WTC11 (cell line): ENCODE measurements at regions not wholly inside any gene's neighbourhood (a gene's known extent, or its start where the extent isn't known, plus 50 kb on each side); places are given as distances from the start of the nearest gene placed in this dataset.

Source experiments
- AFF4 ChIP-seq: sonication (generic); formaldehyde crosslinking; IDR thresholded peaks from 2 replicates; pipeline ENCODE4 v1.8.1; 2023; ENCODE audit warnings: mild to moderate bottlenecking, missing genetic modification reagents, borderline replicate concordance
- ATF3 ChIP-seq: sonication (generic); formaldehyde crosslinking; conservative IDR thresholded peaks from 2 replicates; pipeline ENCODE4 v1.8.1; 2022; ENCODE audit warnings: mild to moderate bottlenecking, missing genetic modification reagents
- CBFB ChIP-seq: sonication (generic); formaldehyde crosslinking; IDR thresholded peaks from 2 replicates; pipeline ENCODE4 v1.8.1; 2022; ENCODE audit warnings: mild to moderate bottlenecking, low read depth, missing genetic modification reagents
- ETV6 ChIP-seq: sonication (generic); formaldehyde crosslinking; IDR thresholded peaks from 2 replicates; pipeline ENCODE4 v1.8.1; 2022; ENCODE audit warnings: mild to moderate bottlenecking, missing genetic modification reagents
- JUN ChIP-seq: sonication (generic); formaldehyde crosslinking; IDR thresholded peaks from 2 replicates; pipeline ENCODE4 v1.8.0; 2023; ENCODE audit warnings: mild to moderate bottlenecking, missing genetic modification reagents
- KAT7 ChIP-seq: sonication (generic); formaldehyde crosslinking; IDR thresholded peaks from 2 replicates; pipeline ENCODE4 v1.8.1; 2023; ENCODE audit warnings: missing genetic modification reagents, mild to moderate bottlenecking, borderline replicate concordance
- MAX ChIP-seq: sonication (generic); formaldehyde crosslinking; IDR thresholded peaks from 2 replicates; pipeline ENCODE4 v1.8.0; 2022; ENCODE audit warnings: mild to moderate bottlenecking, missing genetic modification reagents
- NR3C1 ChIP-seq: sonication (generic); formaldehyde crosslinking; conservative IDR thresholded peaks from 2 replicates; pipeline ENCODE4 v1.8.1; 2023; ENCODE audit warnings: low read depth, mild to moderate bottlenecking, missing genetic modification reagents
- TF ChIP-seq, protein P1 (sequence below): sonication (generic); formaldehyde crosslinking; IDR thresholded peaks from 2 replicates; pipeline ENCODE4 v1.8.1; 2023; ENCODE audit warnings: mild to moderate bottlenecking, missing genetic modification reagents, moderate library complexity
- TF ChIP-seq, protein P2 (sequence below): fragments of 200-600 bp; IDR thresholded peaks from 2 replicates; pipeline ENCODE4 v1.8.0; 2022; ENCODE audit warnings: antibody characterized with exemption
- TF ChIP-seq, protein P3 (sequence below): fragments of 250-450 bp; sonication (Bioruptor Pico); IDR thresholded peaks from 2 replicates; pipeline ENCODE4 v1.9.0; 2021; ENCODE audit warnings: mild to moderate bottlenecking
- TF ChIP-seq, protein P4 (sequence below): sonication (generic); formaldehyde crosslinking; IDR thresholded peaks from 2 replicates; pipeline ENCODE4 v1.8.0; 2022; ENCODE audit warnings: mild to moderate bottlenecking, missing genetic modification reagents
- TF ChIP-seq, protein P5 (sequence below): sonication (generic); formaldehyde crosslinking; IDR thresholded peaks from 2 replicates; pipeline ENCODE4 v1.8.1; 2023; ENCODE audit warnings: mild to moderate bottlenecking, missing genetic modification reagents, moderate library complexity

GRCh38 chr2:164243315-164243714, 378.0 kb downstream of the GRB14 start:
- TF ChIP-seq, protein P1, sequence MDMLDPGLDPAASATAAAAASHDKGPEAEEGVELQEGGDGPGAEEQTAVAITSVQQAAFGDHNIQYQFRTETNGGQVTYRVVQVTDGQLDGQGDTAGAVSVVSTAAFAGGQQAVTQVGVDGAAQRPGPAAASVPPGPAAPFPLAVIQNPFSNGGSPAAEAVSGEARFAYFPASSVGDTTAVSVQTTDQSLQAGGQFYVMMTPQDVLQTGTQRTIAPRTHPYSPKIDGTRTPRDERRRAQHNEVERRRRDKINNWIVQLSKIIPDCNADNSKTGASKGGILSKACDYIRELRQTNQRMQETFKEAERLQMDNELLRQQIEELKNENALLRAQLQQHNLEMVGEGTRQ, result no peak
- TF ChIP-seq, protein P2, sequence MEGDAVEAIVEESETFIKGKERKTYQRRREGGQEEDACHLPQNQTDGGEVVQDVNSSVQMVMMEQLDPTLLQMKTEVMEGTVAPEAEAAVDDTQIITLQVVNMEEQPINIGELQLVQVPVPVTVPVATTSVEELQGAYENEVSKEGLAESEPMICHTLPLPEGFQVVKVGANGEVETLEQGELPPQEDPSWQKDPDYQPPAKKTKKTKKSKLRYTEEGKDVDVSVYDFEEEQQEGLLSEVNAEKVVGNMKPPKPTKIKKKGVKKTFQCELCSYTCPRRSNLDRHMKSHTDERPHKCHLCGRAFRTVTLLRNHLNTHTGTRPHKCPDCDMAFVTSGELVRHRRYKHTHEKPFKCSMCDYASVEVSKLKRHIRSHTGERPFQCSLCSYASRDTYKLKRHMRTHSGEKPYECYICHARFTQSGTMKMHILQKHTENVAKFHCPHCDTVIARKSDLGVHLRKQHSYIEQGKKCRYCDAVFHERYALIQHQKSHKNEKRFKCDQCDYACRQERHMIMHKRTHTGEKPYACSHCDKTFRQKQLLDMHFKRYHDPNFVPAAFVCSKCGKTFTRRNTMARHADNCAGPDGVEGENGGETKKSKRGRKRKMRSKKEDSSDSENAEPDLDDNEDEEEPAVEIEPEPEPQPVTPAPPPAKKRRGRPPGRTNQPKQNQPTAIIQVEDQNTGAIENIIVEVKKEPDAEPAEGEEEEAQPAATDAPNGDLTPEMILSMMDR, result no peak
- TF ChIP-seq MAX (CRISPR knock-in tag) (no peak), NR3C1 (CRISPR knock-in tag) (no peak), JUN (CRISPR knock-in tag) (no peak), CBFB (CRISPR knock-in tag) (no peak), AFF4 (CRISPR knock-in tag) (no peak), ATF3 (CRISPR knock-in tag) (no peak), KAT7 (CRISPR knock-in tag) (no peak), ETV6 (no peak)
- TF ChIP-seq, protein P3, sequence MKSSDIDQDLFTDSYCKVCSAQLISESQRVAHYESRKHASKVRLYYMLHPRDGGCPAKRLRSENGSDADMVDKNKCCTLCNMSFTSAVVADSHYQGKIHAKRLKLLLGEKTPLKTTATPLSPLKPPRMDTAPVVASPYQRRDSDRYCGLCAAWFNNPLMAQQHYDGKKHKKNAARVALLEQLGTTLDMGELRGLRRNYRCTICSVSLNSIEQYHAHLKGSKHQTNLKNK (CRISPR knock-in tag), result no peak
- TF ChIP-seq, protein P4, sequence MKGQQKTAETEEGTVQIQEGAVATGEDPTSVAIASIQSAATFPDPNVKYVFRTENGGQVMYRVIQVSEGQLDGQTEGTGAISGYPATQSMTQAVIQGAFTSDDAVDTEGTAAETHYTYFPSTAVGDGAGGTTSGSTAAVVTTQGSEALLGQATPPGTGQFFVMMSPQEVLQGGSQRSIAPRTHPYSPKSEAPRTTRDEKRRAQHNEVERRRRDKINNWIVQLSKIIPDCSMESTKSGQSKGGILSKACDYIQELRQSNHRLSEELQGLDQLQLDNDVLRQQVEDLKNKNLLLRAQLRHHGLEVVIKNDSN (CRISPR knock-in tag), result no peak
- TF ChIP-seq, protein P5, sequence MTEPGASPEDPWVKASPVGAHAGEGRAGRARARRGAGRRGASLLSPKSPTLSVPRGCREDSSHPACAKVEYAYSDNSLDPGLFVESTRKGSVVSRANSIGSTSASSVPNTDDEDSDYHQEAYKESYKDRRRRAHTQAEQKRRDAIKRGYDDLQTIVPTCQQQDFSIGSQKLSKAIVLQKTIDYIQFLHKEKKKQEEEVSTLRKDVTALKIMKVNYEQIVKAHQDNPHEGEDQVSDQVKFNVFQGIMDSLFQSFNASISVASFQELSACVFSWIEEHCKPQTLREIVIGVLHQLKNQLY (CRISPR knock-in tag), result no peak
